Activated CD4-positive, alpha-beta T cell treated with anti-CD3 and anti-CD28 coated beads for 36 hours (primary cell): ENCODE measurements at regions not wholly inside any gene's neighbourhood (a gene's known extent, or its start where the extent isn't known, plus 50 kb on each side); places are given as distances from the start of the nearest gene placed in this dataset.

Source experiments
- ATAC-seq: fragments of 200-7000 bp; cut with Tn5 transposase; one replicate; pipeline ENCODE4 v1.10.0; 2021; ENCODE audit warnings: mild to moderate bottlenecking, moderate library complexity
- CTCF ChIA-PET: fragments of 350-600 bp; sonication (Branson Sonifier 250); formaldehyde crosslinking; loops from one replicate; lab custom pipeline; 2021; ENCODE audit warnings: antibody characterized with exemption; lab: Charles Lee
- POLR2A ChIA-PET: fragments of 350-600 bp; sonication (Branson Sonifier 250); formaldehyde crosslinking; loops from one replicate; lab custom pipeline; 2021; ENCODE audit warnings: antibody characterized with exemption, inconsistent platforms; lab: Charles Lee
- DNase-seq: peaks from one replicate; pipeline ENCODE4 v3.0.0-alpha.2; 2020
- H3K27ac Mint-ChIP-seq: one replicate; pipeline ENCODE4 v1.8.0; 2021; ENCODE audit warnings: mixed read lengths
- H3K27me3 Mint-ChIP-seq: one replicate; pipeline ENCODE4 v1.8.0; 2021; ENCODE audit warnings: mixed read lengths
- H3K36me3 Mint-ChIP-seq: one replicate; pipeline ENCODE4 v1.8.0; 2021; ENCODE audit warnings: low read depth, mixed read lengths
- H3K4me1 Mint-ChIP-seq: one replicate; pipeline ENCODE4 v1.8.0; 2021; ENCODE audit warnings: mixed read lengths
- H3K4me3 Mint-ChIP-seq: one replicate; pipeline ENCODE4 v1.8.0; 2021; ENCODE audit warnings: mild to moderate bottlenecking, moderate library complexity, mixed read lengths
- H3K9me3 Mint-ChIP-seq: one replicate; pipeline ENCODE4 v1.8.0; 2021; ENCODE audit warnings: low read depth, mixed read lengths
- intact Hi-C, 2 experiments: fragments of 100-400 bp; cut with DNase I in 1 of 2; cut with micrococcal nuclease in 1 of 2; formaldehyde crosslinking; loops; one replicate each; pipeline versions ENCODE4 v1.14.2 to v1.15.1; 2022 to 2024; cut with DNase I, micrococcal nuclease

DNA sequence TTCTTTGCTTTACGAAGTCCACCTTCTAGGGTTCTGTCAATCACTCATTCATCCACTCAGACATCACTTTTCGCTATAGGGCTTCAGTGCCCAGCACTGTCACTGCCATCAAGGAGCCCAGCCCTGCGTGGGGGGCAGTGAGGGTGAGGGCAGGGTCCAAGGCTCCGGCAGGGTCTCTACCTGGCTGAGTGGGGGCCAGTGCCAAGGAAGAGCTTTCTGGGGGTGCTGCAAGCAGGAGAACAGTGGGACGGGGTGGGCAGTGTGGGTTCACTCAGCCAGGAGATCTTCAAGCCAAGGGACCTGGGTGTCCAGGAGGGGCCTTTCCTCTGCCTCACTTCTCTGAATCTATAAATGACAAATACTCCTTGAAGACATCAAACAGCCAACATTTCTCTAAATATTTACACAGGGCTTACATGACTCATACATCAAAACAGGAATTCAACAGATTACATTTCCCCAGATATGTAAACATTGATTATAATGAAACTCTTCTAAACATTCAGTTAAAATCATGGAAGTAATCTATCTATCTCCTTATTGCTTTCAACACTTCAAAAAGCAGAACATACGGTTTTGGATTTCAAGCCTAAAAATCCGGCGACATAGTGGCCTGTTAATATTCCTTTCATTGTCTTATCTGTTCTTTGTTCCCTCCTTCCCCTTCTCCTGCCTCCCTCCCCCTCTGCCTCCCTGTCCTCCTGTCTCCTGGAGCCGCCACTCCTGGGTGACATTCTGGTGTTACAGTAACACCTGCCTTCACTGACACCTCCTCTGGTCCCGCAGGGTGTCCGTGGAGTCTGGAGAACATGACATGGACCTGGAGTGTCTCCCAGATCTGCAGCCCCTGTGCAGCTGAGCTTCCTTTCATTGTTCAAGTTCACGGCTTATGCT, 94.4 kb upstream of the ADRA2C start:
- POLR2A ChIA-PET, result no interaction called here
- DNase-seq, result no peak
- no peak overlapping the region for H3K4me3 Mint-ChIP-seq
- intact Hi-C loops, result no loop called here
- H3K27ac Mint-ChIP-seq, result no peak overlapping the region
- CTCF ChIA-PET, result no interaction called here
- no peaks in the 10 kb centered on the region for H3K36me3 Mint-ChIP-seq
- H3K4me1 Mint-ChIP-seq, result no peaks in the 10 kb centered on the region
- no peak for ATAC-seq
- peaks cover 6% of the 10 kb centered on the region for H3K9me3 Mint-ChIP-seq
- H3K27me3 Mint-ChIP-seq, result peaks cover 3% of the 10 kb centered on the region

GRCh38 chr4:3670521-3671519, 95.4 kb upstream of the ADRA2C start:
- peaks cover 6% of the 10 kb centered on the region for H3K9me3 Mint-ChIP-seq
- ChIA-PET POLR2A (no interaction called here), CTCF (interaction anchor here (0.7 kb wide), 1 partner anchor 12 kb away, joined by 3 read pairs; no protein-coding TSS in a partner anchor)
- no peaks in the 10 kb centered on the region for H3K4me1 Mint-ChIP-seq
- intact Hi-C loops, result no loop called here
- peaks cover 3% of the 10 kb centered on the region for H3K27me3 Mint-ChIP-seq
- no peaks in the 10 kb centered on the region for H3K36me3 Mint-ChIP-seq
- no peak overlapping the region for H3K4me3 Mint-ChIP-seq
- DNase-seq (no peak), ATAC-seq (no peak)
- H3K27ac Mint-ChIP-seq, result no peak overlapping the region

GRCh38 chr4:3669553-3669949, 96.6 kb upstream of the ADRA2C start:
- no peak for ATAC-seq
- no peaks in the 10 kb centered on the region for H3K4me1 Mint-ChIP-seq

GRCh38 chr4:3668825-3669552, 97.2 kb upstream of the ADRA2C start:
- no peak for DNase-seq
- no peak for ATAC-seq
- Mint-ChIP-seq H3K9me3 (peaks cover 6% of the 10 kb centered on the region), H3K27ac (no peak overlapping the region), H3K36me3 (no peaks in the 10 kb centered on the region), H3K27me3 (no peaks in the 10 kb centered on the region), H3K4me1 (no peaks in the 10 kb centered on the region), H3K4me3 (no peak overlapping the region)
- intact Hi-C loops, result no loop called here
- POLR2A ChIA-PET, result no interaction called here
- CTCF ChIA-PET, result no interaction called here

More at GRCh38 chr4:3669553-3669949, 96.6 kb upstream of the ADRA2C start:
- no peaks in the 10 kb centered on the region for H3K36me3 Mint-ChIP-seq
- CTCF ChIA-PET, result no interaction called here
- POLR2A ChIA-PET, result no interaction called here
- H3K9me3 Mint-ChIP-seq, result peaks cover 6% of the 10 kb centered on the region
- intact Hi-C loops, result no loop called here
- DNase-seq, result no peak
- H3K27ac Mint-ChIP-seq, result no peak overlapping the region
- no peak overlapping the region for H3K4me3 Mint-ChIP-seq
- no peaks in the 10 kb centered on the region for H3K27me3 Mint-ChIP-seq

DNA sequence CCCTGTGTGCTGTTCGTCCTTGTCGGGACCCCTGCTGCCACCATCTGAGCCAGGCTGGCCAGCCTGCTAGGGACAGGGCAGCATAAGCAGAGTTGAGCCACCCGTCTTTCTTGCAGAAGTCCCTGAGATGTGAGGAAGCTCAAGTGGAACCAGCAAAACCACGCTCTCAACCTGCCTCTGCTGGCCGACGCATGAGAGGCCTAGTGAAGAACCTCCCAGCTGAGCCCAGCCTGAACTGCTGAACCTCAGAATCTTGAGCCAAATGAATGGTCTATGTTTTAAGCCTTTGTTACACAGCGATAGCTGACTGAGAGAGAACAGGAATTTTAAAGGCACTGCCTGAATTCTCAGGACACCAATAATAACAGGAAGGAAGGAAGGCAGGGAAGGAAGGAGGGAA, 98.9 kb upstream of the ADRA2C start:
- H3K27me3 Mint-ChIP-seq, result no peaks in the 10 kb centered on the region
- ATAC-seq (no peak), DNase-seq (no peak)
- H3K36me3 Mint-ChIP-seq, result no peaks in the 10 kb centered on the region
- no peaks in the 10 kb centered on the region for H3K4me1 Mint-ChIP-seq
- intact Hi-C loops, result no loop called here
- no peak overlapping the region for H3K4me3 Mint-ChIP-seq
- H3K27ac Mint-ChIP-seq, result no peak overlapping the region
- CTCF ChIA-PET, result no interaction called here
- H3K9me3 Mint-ChIP-seq, result peaks cover 3% of the 10 kb centered on the region
- POLR2A ChIA-PET, result no interaction called here

DNA sequence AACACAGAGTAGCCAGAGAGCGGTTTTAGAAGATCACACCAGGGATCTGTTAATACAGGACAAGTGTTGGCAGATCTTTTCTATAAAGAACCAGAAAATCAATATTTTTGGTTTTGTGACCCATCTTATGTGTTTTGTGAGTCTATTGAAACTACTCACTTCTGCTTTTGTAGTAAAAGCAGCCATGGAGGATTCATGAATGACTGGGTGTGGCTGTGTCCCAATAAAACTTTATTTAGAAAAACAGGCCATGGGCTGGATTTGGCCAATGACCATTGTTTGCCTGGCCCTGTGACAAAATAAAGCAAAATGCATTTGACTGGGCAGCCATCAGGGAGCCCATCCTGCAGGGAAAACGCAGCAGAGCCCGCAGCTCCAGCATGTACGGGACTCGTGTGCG, 99.9 kb upstream of the ADRA2C start:
- Mint-ChIP-seq H3K4me3 (no peak overlapping the region), H3K27ac (no peak overlapping the region), H3K36me3 (no peaks in the 10 kb centered on the region), H3K27me3 (no peaks in the 10 kb centered on the region), H3K4me1 (no peaks in the 10 kb centered on the region), H3K9me3 (peaks cover 3% of the 10 kb centered on the region)
- intact Hi-C loops, result no loop called here
- ChIA-PET POLR2A (no interaction called here), CTCF (no interaction called here)
- no peak for ATAC-seq
- DNase-seq, result no peak

DNA sequence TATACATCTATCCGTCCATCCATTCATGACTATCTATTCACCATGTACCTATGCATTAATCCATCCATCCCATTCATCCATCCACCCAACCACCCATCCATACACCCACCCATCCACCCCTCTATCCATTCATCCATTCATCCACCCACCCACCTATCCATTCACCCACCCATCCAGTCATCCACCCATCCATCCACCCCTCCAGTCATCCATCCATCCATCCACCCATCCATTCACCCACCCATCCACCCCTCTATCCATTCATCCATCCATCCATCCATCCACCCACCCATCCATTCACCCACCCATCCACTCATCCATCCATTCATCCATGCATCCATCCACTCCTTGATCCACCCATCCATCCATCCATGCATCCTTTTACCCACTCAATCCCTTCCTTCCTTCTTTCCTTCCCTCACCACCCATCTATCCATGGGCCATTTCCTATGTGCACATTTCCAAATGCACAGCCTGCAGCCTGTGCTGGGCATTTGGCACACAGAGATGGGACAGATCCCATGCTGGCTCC, 100.8 kb upstream of the ADRA2C start:
- H3K36me3 Mint-ChIP-seq, result no peaks in the 10 kb centered on the region
- no peak overlapping the region for H3K4me3 Mint-ChIP-seq
- peaks cover 3% of the 10 kb centered on the region for H3K9me3 Mint-ChIP-seq
- no peaks in the 10 kb centered on the region for H3K4me1 Mint-ChIP-seq
- no peak overlapping the region for H3K27ac Mint-ChIP-seq
- intact Hi-C loops, result no loop called here
- ATAC-seq (no peak), DNase-seq (no peak)
- POLR2A ChIA-PET, result no interaction called here
- H3K27me3 Mint-ChIP-seq, result peaks cover 3% of the 10 kb centered on the region
- CTCF ChIA-PET, result no interaction called here

DNA sequence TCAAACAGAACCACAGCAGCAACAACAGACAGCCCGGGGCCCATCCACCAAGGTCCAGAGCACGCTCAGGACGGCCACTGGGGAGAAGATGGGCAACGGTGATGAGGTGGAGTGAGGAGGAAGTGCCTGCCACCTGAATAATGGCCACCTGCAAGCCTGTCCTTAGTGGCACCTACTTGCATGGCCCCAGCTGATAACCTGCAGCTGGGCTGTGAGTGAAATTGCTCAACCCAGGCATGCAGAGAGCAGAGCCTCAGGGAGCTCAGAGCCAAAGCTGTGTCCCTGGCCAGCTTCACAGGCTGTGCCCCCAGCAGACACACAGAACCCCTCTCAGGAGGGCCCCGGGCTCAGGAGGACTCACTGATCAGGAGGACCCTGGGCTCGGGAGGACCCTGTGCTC, 102.4 kb upstream of the ADRA2C start:
- no peak for ATAC-seq
- POLR2A ChIA-PET, result no interaction called here
- Mint-ChIP-seq H3K36me3 (no peaks in the 10 kb centered on the region), H3K27me3 (peaks cover 3% of the 10 kb centered on the region), H3K27ac (no peak overlapping the region), H3K4me1 (no peaks in the 10 kb centered on the region), H3K4me3 (no peak overlapping the region), H3K9me3 (peaks cover 3% of the 10 kb centered on the region)
- intact Hi-C loops, result no loop called here
- CTCF ChIA-PET, result no interaction called here
- no peak for DNase-seq

DNA sequence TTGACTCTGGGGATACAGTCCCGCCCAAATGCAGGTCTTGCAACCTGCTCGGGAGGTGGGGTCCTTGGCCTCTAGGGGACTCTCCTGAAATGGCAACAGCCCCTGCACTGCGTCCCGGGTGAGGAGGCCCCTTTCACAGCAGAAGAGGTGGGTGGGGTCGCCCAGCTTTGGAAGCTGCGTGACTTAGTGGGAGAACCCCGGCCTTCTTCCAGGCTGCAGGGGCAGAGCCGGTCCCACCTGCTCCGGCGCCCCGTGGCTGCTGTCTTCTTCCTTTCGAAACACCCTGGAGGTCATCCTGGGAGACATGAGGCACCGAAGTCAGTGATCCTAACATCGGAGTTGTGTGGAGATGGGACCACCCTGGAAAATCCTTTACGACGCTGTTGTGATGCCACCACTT, 103.7 kb upstream of the ADRA2C start:
- POLR2A ChIA-PET, result no interaction called here
- CTCF ChIA-PET, result interaction anchor here (0.6 kb wide), 1 partner anchor 39 kb away, joined by 3 read pairs; no protein-coding TSS in a partner anchor
- H3K4me1 Mint-ChIP-seq, result no peaks in the 10 kb centered on the region
- peaks cover 3% of the 10 kb centered on the region for H3K27me3 Mint-ChIP-seq
- no peak overlapping the region for H3K4me3 Mint-ChIP-seq
- H3K36me3 Mint-ChIP-seq, result no peaks in the 10 kb centered on the region
- DNase-seq (no peak), ATAC-seq (no peak)
- H3K9me3 Mint-ChIP-seq, result peaks cover 3% of the 10 kb centered on the region
- intact Hi-C loops, result no loop called here
- no peak overlapping the region for H3K27ac Mint-ChIP-seq

DNA sequence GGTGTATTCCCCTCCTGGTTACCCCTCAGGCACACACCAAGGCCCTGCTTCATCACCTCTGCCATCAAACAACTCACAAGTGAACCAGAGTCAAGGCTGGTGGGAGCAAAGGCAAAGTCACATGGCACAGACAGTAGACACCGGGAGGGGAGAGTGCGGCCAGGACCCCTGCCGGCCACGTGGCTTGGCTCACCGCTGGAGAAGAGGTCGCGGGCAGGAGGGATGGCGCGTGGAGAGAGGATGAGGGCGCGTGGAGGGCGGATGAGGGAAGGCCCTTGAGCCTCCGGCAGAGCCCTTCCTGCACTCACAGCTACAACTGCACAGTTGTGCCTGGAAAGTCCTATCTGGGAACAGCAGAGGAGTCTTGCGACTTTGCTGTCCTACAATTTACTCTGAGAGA, 104.2 kb upstream of the ADRA2C start:
- no peak for ATAC-seq
- POLR2A ChIA-PET, result no interaction called here
- peaks cover 3% of the 10 kb centered on the region for H3K27me3 Mint-ChIP-seq
- H3K36me3 Mint-ChIP-seq, result no peaks in the 10 kb centered on the region
- no peaks in the 10 kb centered on the region for H3K4me1 Mint-ChIP-seq
- DNase-seq, result no peak
- H3K9me3 Mint-ChIP-seq, result no peaks in the 10 kb centered on the region
- no peak overlapping the region for H3K27ac Mint-ChIP-seq
- H3K4me3 Mint-ChIP-seq, result no peak overlapping the region
- intact Hi-C loops, result no loop called here
- CTCF ChIA-PET, result interaction anchor here (0.6 kb wide), 1 partner anchor 39 kb away, joined by 3 read pairs; no protein-coding TSS in a partner anchor

GRCh38 chr4:3660928-3661515, 105.2 kb upstream of the ADRA2C start:
- no peak overlapping the region for H3K27ac Mint-ChIP-seq
- ChIA-PET CTCF (no interaction called here), POLR2A (no interaction called here)
- intact Hi-C loops, result no loop called here
- no peaks in the 10 kb centered on the region for H3K36me3 Mint-ChIP-seq
- H3K4me1 Mint-ChIP-seq, result no peaks in the 10 kb centered on the region
- H3K9me3 Mint-ChIP-seq, result no peaks in the 10 kb centered on the region
- no peak overlapping the region for H3K4me3 Mint-ChIP-seq
- DNase-seq (no peak), ATAC-seq (no peak)
- peaks cover 3% of the 10 kb centered on the region for H3K27me3 Mint-ChIP-seq
